GM21825 (cell line): ENCODE measurements at regions not wholly inside any gene's neighbourhood (a gene's known extent, or its start where the extent isn't known, plus 50 kb on each side); places are given as distances from the start of the nearest gene placed in this dataset.

ENCODE experiments used
- ATAC-seq: cut with Tn5 transposase; IDR thresholded peaks from one replicate; pipeline ENCODE4 v1.9.1; 2021; ENCODE audit warnings: mild to moderate bottlenecking, moderate library complexity; ENCODE audit not compliant: unreplicated experiment

DNA sequence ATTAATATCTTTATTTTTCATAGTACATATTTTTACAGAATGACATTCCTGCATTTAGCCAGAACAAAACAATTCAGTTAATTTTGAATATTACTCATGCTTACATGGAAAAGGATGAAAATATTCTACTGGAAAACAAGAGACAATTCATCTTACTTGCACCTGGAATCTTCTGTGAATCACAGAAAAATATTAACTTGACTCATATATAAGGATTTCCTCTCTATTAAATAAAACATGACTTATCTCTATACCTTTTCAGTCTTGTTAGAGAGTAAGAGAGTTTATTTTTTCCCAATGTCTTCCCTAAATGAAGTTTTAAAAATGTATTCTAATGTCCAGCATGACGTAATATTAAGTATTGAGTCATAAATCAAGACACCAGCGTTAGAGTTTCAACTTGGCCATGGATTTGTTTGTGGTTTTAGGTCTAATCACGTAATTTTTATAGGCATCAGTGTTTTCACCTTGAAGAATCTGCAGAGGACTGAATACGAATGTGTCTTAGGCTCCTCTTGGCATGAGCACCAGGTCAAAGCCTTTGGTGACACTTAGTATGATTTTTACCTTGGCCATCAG, 445.1 kb upstream of the JAG1 start:
- no peak for ATAC-seq

GRCh38 chr20:11119573-11119972, 445.8 kb upstream of the JAG1 start:
- no peak for ATAC-seq

- no peak for ATAC-seq
These were observed 446.6 kb upstream of the JAG1 start for GRCh38 chr20:11120431-11120830.

GRCh38 chr20:11124849-11125505, 451.2 kb upstream of the JAG1 start:
- ATAC-seq, result no peak

GRCh38 chr20:11128220-11128718, 454.5 kb upstream of the JAG1 start:
- no peak for ATAC-seq

DNA sequence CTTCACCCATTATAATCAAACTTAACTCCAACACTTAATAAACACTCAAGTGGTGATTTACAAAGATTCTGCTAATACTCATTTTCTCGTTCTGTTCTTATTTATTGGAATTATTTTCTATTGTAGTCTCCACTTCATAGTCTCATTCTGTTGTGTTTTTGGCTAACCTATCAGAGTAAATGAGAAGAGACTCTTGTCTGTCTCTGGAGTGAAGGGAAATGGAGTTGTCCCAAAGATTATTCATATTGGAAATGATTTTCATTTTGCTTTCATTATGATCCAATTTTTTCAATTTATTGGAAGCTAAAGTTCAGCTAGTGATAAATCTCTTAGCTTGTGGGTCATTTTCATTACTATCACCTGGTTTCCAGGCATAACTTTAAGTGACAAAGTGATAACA, 454.9 kb upstream of the JAG1 start:
- ATAC-seq, result no peak

GRCh38 chr20:11130554-11131166, 456.9 kb upstream of the JAG1 start:
- ATAC-seq, result no peak

GRCh38 chr20:11132819-11133415, 459.1 kb upstream of the JAG1 start:
- ATAC-seq, result no peak

DNA sequence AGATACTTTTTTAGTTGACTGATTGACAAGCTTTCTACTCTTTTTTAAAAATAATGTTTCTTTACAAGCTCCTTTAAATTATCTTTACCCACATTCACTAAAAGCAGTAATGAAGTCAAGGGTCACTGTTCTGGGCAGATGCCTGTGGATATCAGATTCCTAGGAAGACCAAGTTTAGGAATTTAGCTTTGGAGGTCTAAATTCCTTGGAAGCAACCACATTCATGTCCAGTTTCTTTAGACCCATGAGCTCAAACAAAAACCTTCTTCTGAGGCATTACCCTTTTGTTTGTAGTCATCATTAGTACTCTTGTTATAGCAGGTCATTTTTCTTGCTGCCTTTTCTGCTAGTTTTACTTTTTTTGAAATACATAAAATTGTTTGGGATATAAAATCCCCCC, 462.9 kb upstream of the JAG1 start:
- no peak for ATAC-seq

GRCh38 chr20:11137688-11138087, 463.9 kb upstream of the JAG1 start:
- ATAC-seq, result no peak

DNA sequence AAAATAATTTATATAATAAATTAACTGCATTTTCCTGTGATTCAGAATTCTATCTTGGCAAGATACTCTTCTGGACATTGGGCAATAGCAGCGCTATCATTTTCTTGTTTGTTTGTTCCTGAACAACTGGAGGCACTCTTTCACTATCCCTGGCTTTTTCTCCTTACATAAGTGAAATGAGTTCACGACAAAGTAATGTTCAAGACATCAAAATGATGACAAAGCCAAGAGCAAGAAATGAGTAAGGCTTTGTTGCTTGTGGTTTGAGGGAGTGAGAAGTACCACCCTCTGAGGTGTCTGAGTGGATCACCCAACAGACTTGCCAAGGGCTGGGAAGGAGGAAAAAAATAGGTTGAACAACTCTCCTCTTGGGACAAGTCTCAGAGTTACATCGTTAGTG, 466.6 kb upstream of the JAG1 start:
- no peak for ATAC-seq

DNA sequence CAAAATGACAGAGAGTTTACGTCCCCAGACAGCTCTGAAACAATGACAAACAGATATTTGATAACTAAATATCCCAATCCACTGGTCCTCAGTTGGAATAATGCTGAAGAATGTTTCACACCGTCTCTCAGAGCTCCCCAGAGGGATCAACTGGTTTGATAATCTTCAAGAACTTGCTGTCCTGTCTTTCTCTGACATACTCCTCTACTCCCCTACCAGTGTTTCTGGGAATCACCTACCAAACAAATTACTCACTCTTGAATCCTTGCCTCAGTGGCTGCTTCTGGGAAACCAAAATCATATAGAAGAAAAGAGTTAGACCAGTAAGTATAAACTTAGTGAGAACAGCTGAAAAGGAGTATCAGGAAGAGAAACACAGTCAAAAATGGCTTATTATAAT, 469.7 kb upstream of the JAG1 start:
- ATAC-seq, result no peak

GRCh38 chr20:11144114-11144950, 470.5 kb upstream of the JAG1 start:
- ATAC-seq, result no peak

DNA sequence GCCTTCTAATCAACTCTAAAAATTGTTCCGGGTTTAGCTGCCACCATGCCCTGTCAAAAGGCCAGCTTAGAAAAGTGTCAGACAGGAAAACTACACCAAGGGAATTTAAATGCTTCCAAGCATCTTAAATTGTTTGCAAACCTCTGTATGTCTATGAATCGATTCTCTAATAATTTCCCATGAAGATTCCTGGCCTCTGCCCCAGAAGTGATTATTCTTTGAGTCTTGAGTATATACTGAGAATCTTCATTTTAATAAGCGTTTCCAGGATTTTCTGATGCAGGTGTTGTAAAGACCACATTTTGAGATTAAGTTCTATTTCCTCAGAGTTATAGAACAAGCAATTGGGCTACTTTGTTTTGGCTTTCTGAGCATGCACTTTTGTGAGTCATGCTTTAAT, 471.8 kb upstream of the JAG1 start:
- ATAC-seq, result no peak

GRCh38 chr20:11153819-11154218, 480.0 kb upstream of the JAG1 start:
- ATAC-seq, result no peak

DNA sequence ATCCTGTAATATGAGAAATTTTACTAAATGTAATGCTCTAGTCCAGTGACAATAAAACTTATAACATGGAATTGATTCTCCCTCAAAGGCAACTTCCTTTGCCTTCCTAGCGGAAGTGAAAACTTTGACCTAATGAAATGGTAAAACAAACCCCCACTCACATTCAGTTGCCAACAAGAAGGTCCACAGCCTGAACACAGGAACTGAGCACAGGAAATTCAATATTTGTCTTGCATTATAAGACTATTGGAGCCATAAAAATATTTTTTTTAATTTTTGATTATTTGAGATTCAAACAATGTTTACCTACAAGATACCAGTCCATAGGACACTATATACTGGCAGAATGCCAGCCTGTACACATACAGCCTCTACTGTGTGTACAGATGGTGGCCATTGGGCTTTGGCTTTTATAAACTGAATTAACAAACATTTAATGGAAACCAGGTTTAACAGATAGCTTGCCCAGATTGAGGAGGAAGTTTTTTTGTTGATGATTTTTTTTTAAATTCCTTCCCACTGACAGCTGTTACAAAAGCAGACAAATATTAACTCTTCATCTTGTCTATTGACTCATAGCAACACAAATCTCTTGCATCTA, 481.5 kb upstream of the JAG1 start:
- no peak for ATAC-seq

DNA sequence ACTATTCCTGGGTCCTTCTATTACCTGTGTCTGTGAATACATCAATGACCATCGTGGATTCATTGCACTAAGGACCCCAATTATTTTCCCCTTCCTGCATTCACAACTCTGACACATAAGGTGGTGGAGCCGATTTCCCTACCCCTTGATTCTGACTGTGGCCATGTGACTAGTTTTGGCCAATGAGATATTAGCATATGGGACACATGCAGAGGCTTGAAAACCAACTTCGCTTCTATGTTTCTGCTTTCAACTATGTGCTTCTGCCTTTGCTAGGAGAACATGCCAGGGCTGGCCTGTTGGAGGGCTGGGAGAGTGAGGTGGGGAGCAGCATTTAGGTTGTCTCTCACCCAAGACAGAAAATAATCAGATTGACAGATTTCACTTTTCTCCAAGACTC, 483.1 kb upstream of the JAG1 start:
- no peak for ATAC-seq

DNA sequence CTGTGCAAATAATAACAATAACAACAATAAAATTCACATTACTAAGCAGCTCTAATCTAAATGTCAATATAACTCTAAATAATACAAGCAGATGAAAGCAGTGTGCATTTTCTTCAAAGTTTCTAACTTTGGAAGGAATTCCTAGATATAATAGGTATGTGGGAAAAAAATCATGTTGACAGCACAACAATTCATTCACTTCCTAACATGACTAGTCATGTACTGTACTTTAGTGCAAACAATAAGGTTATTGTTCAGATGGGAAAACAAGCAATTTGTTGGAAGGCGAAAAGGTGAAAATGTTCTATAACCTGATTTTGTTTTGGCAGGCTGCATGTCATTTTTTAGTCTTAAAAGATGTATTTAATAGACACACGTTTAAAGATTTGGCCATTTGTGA, 484.3 kb upstream of the JAG1 start:
- ATAC-seq, result no peak

GRCh38 chr20:11158589-11158988, 484.8 kb upstream of the JAG1 start:
- no peak for ATAC-seq

- ATAC-seq, result no peak
These were observed 485.9 kb upstream of the JAG1 start for GRCh38 chr20:11159728-11160127.
